Activated CD4-positive, CD25-positive, alpha-beta regulatory T cell (primary cell): ENCODE measurements at regions not wholly inside any gene's neighbourhood (a gene's known extent, or its start where the extent isn't known, plus 50 kb on each side); places are given as distances from the start of the nearest gene placed in this dataset.
"Not testable (repeated sequence)": the region's sequence is repeated elsewhere in the genome, so short reads cannot be mapped to it uniquely, and the experiment has no call there.

Source experiments
- DNase-seq, 4 experiments: peaks; one replicate each; lab custom pipeline; 2025; lab: John Stamatoyannopoulos, UW

DNA sequence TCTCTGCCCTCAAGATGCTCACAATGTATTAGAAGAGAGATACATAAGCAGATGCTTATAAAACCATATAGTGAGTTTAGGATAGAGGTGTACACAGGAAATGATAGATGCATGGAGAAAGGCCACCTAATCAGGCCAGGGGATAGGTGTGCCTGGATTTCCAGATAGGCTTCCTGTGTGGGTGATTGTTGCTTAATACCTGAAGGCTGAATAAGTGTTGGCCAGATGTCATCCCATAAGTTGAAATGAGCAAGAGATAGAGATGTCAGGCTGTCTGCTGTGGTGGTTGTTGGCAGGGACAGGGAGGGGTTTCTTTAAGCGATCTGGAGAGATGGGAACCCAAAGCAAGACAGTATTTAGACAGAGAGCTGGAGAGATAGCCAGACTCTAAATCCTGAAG is 109.8 kb upstream of the SGK1 start:
- DNase-seq: no peak

- no peak for DNase-seq
Observed at GRCh38 chr6:134426623-134427022, 108.7 kb upstream of the SGK1 start.

GRCh38 chr6:134425917-134426316 is 108.0 kb upstream of the SGK1 start:
- not testable (repeated sequence) for DNase-seq

GRCh38 chr6:134425513-134425912 is 107.6 kb upstream of the SGK1 start:
- no peak for DNase-seq

DNA sequence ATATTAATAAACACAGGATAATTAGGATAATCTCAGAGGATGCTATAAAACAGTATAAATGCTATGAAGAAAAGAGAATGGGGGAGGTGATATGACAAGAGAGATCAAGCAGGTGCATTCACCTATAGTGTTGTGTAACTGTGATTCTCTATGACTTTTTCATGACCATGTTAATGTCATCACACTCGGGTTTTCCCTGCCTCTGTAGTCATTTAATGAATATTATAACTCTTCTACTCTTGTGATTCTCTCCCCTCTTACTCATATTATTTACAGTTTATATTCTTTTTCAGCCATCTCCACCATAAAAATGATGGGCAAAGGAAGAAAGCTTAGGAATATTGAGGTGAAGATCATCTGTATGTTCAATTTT is 106.9 kb upstream of the SGK1 start:
- DNase-seq: no peak

DNA sequence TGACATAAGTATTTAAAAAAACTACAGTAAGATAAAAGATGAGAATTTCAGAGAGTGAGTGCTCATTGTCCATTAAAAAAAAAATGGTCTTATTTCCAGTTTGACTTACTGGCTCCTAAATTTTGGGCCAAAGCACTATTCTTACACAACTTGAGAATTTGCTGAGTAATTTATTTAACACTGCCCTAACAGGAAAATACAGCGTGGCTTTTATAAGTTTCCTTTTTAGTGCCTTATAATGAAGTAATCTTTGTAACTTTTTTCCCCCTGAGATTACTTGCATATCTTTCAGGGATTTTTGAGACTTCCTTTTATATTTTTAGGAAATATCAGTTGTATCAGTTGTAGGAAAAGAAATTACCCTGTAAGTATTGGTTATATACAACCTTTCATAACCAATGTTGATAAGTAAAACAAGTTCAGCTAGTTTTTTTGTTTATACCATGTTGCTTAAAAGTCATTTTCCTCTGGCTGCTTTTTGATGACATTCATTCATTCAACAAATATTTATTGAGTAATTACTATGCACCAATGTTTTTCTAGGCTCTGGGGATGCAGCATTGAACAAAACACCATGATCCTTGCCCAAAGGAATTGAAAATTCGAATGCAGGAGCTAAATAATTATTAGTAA is 106.4 kb upstream of the SGK1 start:
- DNase-seq: no peak

DNA sequence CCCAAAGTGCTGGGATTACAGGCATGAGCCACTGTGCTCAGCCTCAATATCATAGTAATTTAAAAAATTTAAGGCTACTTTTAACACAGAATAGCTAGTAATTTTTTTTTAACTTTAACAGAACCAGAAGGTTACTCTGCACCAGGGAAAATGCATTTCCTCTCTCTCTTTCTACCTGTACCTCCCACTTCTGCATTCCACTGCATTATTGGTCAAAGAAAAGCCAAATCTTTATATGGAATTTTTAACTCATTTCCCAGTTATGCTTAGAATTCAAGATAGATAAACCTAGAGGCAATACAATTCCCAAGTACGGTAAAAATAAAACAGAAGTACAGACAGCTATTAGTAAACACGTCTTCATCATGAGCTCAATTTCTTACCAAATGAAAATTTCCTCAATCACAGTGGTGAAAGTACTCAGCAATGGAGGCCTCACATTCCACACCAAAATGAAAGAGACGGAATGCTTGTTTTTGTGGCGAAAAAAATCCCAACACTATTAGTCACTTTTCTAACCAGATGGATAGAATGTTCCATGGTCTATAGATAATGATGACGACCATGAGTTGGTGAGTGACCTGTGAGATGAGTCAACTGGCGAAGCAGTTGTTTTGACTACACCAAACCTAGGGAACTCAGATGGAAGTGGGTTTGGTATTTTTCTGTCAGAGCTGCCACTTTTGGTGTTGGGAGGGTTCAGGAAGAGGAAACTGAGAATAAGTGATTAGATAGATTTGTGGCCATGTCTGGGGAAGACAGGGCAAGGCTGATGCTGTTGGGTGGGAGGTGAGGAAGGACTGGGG is 104.7 kb upstream of the SGK1 start:
- no peak for DNase-seq

DNA sequence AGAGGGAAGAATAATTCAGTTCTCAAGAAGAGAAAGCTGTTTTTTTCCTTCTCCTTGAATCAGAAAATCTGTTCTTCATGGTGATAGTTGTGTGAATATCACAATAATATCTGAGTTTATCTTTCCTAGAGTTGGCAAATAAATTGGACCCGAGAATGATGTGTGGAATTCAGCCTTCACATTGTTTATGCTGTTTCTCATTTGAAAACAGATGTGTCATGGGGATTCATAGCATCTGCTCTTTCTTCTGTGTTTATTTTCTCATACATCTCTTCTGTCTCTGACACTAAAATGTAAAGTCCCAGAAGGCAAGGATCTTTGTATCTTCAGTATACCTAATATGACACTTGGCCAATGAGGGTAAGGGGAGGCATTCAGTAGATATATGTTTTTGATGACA is 103.6 kb upstream of the SGK1 start:
- DNase-seq: no peak

GRCh38 chr6:134420614-134421181 is 102.8 kb upstream of the SGK1 start:
- DNase-seq: no peak

DNA sequence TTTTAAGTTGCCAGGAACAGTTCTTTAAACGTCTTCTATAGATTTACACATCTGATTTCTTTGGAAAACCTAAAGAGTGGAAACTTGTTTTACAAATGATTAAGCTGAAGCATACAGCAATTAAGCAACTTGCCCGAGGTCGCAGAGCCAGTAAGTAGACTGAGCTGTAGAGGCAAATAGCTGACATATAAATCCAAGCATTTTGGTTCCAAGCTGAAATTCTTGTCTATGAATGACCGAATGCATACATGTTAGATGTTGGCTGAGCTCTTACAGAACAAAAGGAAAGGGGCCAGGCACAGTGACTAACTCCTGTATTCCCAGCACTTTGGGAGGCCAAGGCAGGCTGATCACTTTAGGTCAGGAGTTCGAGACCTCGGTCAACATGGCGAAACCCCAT is 101.8 kb upstream of the SGK1 start:
- no peak for DNase-seq

DNA sequence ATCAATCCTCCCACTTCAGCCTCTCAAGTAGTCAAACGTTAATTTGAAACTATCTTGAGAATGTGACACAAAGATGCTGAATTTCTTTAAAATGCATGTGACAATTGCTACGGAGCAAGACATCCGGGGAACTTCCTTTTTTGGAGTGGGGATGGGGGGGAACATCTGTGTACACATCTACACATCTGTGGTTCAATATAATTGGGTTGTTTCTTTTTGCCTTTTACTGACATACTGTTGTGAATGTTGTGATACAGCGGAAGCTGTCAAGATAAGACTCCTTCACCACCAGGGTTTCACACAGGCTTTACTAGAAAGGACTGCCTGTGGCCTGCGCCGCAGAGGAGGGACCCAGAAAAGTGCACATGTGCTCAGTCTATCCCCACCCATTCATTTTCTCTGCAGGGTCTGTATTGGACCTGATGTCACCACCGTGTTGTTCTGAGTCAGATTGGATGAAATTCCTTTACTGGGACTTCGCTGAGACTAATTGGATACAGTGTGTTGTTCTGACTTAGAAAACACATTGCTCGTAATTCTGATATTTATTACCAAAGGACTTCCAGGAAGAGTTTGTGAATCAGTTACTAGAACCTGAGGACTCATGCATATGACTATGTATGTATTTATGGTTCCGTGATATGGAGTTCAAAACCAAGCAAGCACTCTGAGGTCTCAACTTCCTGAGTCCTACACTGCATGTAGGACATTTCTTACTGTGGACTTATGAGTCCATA is 98.7 kb upstream of the SGK1 start:
- DNase-seq: peak in 1 of 4 experiments; percentile 8

DNA sequence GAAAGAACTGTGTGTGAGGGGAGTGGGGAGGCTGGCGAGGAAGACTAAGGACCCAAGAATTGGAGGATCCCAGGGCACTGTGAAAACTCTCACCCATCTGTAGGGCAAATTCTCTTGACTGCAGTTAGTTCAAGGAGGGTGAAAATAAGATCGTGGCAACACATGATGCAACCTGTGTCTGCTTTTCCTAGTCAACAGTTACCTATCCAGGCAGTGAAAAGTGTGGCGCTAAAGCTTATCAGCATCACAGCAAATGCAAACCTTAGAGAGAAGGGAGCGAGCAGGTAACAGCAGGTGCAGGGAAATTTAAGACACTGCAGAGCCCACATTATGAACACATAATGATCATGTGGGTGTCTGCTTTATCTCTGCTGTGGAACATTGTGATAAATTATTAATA is 97.7 kb upstream of the SGK1 start:
- no peak for DNase-seq

DNA sequence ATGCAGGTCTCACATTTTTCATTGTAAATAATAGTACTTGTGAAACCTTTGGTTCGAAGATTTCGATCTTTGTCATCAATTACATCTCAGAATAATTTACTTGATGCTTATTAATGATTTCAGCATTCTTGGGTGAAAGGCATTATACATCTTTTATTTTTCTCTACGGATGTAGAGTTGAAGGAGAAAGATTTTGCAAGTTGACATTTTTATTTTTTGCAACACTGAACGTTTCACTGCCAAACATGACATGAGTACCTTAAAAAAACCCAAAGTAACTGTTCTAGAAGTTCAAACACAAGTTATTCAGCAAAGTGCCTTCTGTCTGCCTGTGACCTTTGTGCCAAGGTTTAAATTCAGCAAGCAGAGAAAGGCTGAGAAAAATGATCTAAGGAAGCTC is 97.3 kb upstream of the SGK1 start:
- DNase-seq: no peak

GRCh38 chr6:134414793-134415192 is 96.9 kb upstream of the SGK1 start:
- DNase-seq: no peak

DNA sequence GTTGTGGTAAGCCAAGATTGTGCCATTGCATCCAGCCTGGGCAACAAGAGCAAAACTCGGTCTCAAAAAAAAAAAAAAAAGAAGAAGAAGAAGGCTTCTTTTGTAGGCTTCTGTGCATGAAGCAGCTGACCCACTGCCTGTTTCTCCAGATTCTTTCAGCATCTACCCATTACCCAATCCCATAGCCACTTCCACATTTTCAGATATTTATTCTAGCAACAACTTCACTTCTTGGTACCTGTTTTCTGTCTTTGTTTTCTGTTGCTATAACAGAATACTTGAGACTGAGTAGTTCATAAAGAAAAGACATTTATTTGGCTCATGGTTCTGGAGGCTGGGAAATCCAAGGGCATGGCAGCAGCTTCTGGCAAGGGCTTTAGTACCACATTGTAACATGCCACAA is 95.3 kb upstream of the SGK1 start:
- no peak for DNase-seq

DNA sequence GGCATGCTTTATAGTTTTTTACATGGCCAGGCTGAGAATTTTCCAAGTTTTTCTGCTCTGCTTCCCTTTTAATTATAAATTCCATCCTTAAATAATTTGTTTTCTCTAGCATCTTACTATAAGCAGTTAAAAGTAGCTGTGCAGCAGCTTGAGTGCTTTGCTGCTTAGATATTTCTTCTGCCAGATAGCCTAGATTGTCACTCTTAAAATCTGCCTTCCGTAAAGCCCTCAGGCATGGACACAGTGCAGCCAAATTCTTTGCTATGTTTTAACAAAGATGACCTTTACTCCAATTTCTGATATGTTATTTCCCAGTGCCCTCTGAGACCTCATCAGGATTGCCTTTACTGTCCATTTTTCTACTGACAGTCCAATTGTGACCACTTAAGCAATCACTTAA is 92.6 kb upstream of the SGK1 start:
- DNase-seq: no peak

- DNase-seq: no peak
Observed at GRCh38 chr6:134407791-134408190, 89.9 kb upstream of the SGK1 start.

GRCh38 chr6:134406311-134406710 is 88.4 kb upstream of the SGK1 start:
- DNase-seq: no peak

- no peak for DNase-seq
Observed at GRCh38 chr6:134405386-134406087, 87.6 kb upstream of the SGK1 start.

DNA sequence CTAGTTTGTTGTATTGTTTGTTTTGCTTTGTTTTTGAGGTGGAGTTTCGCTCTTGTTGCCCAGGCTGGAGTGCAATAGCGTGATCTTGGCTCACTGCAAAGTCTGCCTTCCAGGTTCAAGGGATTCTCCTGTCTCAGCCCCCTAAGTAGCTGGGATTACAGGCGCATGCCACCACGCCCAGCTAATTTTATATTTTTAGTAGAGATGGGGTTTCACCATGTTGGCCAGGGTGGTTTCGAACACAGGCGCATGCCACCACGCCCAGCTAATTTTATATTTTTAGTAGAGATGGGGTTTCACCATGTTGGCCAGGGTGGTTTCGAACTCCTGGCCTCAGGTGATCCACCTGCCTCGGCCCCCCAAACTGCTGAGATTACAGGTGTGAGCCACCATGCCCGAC is 85.4 kb upstream of the SGK1 start:
- not testable (repeated sequence) for DNase-seq

DNA sequence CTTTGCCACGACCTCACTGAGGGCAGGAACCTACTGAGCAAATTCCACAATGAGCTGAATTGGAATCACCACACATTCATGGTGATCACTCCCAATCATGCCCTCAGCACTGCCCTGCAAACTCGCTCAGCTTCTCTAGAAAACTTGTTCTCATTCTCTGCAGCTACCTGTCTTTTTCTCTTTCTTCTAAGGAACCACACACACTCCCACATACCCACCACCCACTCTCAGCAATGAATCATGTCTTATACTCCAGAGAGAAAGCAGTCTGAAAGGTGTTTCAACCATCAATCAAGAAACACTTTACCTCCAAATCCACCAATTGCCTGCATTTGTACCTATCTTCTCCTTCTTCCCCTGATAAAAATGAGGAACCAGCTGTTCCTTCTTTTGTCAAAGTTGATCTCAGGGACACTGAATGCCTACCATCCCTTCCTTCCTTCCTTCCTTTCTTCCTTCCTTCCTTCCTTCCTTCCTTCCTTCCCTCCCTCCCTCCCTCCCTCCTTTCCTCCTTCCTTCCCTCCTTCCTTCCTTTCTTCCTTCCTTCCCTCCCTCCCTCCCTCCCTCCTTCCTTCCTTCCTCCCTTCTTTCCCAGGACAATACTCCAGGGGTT is 84.6 kb upstream of the SGK1 start:
- no peak for DNase-seq

DNA sequence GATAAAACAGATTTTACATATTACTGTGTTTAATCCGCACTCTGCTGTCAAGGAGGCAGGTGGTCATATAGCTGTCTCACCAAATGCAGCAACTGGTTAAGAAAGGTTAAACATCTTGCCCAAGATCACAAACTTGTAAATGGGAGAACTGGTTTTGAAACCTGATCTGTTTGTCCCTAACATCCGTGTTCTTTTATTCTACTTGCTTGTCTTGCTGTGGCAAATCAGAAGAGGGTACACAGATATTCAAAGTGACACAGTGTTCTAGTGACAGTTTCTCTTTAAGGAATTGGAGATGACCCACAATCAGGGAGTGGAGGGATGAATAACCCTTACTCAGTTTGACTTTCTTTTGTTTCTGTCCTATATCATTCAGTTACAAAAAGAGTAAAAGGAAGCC is 83.0 kb upstream of the SGK1 start:
- no peak for DNase-seq
